HUES48 (cell line): ENCODE measurements at regions not wholly inside any gene's neighbourhood (a gene's known extent, or its start where the extent isn't known, plus 50 kb on each side); places are given as distances from the start of the nearest gene placed in this dataset.

Experiments
- H3K27ac ChIP-seq: one replicate; pipeline ENCODE4 v1.7.0; 2013; ENCODE audit warnings: low read depth, low read length, inconsistent platforms
- H3K27me3 ChIP-seq: 2 replicates; pipeline ENCODE4 v1.6.1; 2013; ENCODE audit warnings: mild to moderate bottlenecking, low read length; ENCODE audit not compliant: control insufficient read depth, insufficient read depth
- H3K36me3 ChIP-seq: 2 replicates; pipeline ENCODE4 v1.6.1; 2013; ENCODE audit warnings: low read length; ENCODE audit not compliant: control insufficient read depth, insufficient read depth
- H3K4me1 ChIP-seq: 2 replicates; pipeline ENCODE4 v1.6.1; 2013; ENCODE audit warnings: mild to moderate bottlenecking, low read length; ENCODE audit not compliant: control insufficient read depth, insufficient read depth
- H3K4me3 ChIP-seq: 2 replicates; pipeline ENCODE4 v1.5.1; 2013; ENCODE audit warnings: mild to moderate bottlenecking, low read depth, low read length
- H3K9ac ChIP-seq: 2 replicates; pipeline ENCODE4 v1.6.1; 2013; ENCODE audit warnings: mild to moderate bottlenecking, low read depth, low read length, moderate library complexity
- H3K9me3 ChIP-seq: 2 replicates; pipeline ENCODE4 v1.6.1; 2013; ENCODE audit warnings: low read length; ENCODE audit not compliant: control insufficient read depth, insufficient read depth

GRCh38 chr15:93719921-93720351, 511.4 kb upstream of the MCTP2 start:
- Histone ChIP-seq H3K4me1 (no peaks in the 10 kb centered on the region), H3K27me3 (no peaks in the 10 kb centered on the region), H3K27ac (no peak overlapping the region)

GRCh38 chr15:93716615-93717231, 514.6 kb upstream of the MCTP2 start:
- Histone ChIP-seq H3K27me3 (no peaks in the 10 kb centered on the region), H3K36me3 (no peaks in the 10 kb centered on the region), H3K9me3 (no peaks in the 10 kb centered on the region), H3K4me3 (no peak overlapping the region), H3K9ac (no peak overlapping the region), H3K27ac (no peak overlapping the region), H3K4me1 (no peaks in the 10 kb centered on the region)

More at GRCh38 chr15:93719921-93720351, 511.4 kb upstream of the MCTP2 start:
- H3K9ac ChIP-seq, result no peak overlapping the region
- H3K4me3 ChIP-seq, result no peak overlapping the region
- no peaks in the 10 kb centered on the region for H3K36me3 ChIP-seq
- H3K9me3 ChIP-seq, result no peaks in the 10 kb centered on the region

DNA sequence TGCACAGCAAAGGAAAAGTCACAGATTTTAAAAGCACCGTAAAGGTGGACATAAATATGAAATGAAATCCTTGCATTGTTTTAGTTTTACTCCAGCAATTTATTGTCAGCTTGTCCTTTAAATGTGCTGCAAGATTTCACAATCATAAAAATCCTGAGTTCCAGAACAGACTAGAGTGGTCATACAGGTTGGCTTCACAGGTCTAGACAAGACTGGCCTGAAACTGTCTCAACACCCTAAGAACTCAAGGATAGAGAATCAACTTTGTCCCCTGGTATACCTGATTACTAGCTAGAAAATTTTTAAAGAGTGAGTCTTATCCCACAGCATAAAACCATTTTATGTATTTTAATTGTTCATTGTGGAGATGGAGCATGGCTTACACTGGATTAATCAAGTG, 521.7 kb upstream of the MCTP2 start:
- Histone ChIP-seq H3K4me1 (no peaks in the 10 kb centered on the region), H3K9me3 (no peaks in the 10 kb centered on the region), H3K4me3 (no peak overlapping the region), H3K27ac (no peak overlapping the region), H3K36me3 (no peaks in the 10 kb centered on the region), H3K9ac (no peak overlapping the region), H3K27me3 (no peaks in the 10 kb centered on the region)

GRCh38 chr15:93708724-93709445, 522.5 kb upstream of the MCTP2 start:
- H3K4me3 ChIP-seq, result no peak overlapping the region
- H3K27ac ChIP-seq, result no peak overlapping the region
- H3K4me1 ChIP-seq, result no peaks in the 10 kb centered on the region
- H3K9ac ChIP-seq, result no peak overlapping the region
- no peaks in the 10 kb centered on the region for H3K27me3 ChIP-seq
- H3K36me3 ChIP-seq, result no peaks in the 10 kb centered on the region
- H3K9me3 ChIP-seq, result no peaks in the 10 kb centered on the region

- no peaks in the 10 kb centered on the region for H3K36me3 ChIP-seq
Measured at GRCh38 chr15:93707751-93708150, 523.6 kb upstream of the MCTP2 start.

DNA sequence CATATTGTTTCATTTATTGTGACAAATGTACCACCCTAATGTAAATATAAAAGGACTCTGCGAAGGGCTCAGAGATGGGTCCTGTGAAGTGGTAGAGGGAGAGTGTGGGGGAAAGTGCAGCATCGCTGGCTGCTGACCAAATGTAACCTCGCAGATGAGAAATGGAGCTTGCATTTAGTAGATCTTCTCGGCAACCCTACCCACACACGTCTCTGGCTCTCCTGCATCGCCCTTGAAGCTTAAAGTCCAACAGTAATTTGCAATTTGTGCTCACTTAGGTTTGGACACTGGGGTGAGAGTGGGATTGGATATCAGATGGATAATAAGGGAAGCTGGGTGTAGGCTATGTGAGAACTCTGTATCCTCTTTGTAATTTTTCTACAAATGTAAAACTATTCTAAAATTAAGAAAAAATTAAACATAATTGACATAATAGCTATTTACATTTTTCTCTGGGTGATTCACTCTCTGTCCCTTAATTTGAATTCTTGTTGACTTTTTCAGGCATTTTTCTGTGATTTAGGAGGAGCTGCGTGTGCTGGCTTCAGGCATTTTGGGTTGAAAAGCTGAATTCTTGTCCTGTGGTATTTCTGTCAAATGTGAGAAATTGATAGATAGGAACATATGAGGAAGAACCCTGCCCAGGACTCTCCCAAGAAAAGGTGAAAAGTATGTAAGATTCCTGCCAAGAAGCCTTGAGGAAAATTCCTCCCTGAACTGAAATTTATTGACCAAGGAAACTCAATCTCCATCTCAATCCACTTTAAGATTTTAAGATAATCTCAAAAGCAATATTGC, 524.7 kb upstream of the MCTP2 start:
- H3K4me1 ChIP-seq, result no peaks in the 10 kb centered on the region
- no peaks in the 10 kb centered on the region for H3K9me3 ChIP-seq
- no peak overlapping the region for H3K27ac ChIP-seq
- no peak overlapping the region for H3K9ac ChIP-seq
- no peaks in the 10 kb centered on the region for H3K27me3 ChIP-seq
- H3K4me3 ChIP-seq, result no peak overlapping the region
- no peaks in the 10 kb centered on the region for H3K36me3 ChIP-seq

More at GRCh38 chr15:93707751-93708150, 523.6 kb upstream of the MCTP2 start:
- Histone ChIP-seq H3K9ac (no peak overlapping the region), H3K4me3 (no peak overlapping the region), H3K4me1 (no peaks in the 10 kb centered on the region), H3K9me3 (no peaks in the 10 kb centered on the region), H3K27ac (no peak overlapping the region), H3K27me3 (no peaks in the 10 kb centered on the region)

DNA sequence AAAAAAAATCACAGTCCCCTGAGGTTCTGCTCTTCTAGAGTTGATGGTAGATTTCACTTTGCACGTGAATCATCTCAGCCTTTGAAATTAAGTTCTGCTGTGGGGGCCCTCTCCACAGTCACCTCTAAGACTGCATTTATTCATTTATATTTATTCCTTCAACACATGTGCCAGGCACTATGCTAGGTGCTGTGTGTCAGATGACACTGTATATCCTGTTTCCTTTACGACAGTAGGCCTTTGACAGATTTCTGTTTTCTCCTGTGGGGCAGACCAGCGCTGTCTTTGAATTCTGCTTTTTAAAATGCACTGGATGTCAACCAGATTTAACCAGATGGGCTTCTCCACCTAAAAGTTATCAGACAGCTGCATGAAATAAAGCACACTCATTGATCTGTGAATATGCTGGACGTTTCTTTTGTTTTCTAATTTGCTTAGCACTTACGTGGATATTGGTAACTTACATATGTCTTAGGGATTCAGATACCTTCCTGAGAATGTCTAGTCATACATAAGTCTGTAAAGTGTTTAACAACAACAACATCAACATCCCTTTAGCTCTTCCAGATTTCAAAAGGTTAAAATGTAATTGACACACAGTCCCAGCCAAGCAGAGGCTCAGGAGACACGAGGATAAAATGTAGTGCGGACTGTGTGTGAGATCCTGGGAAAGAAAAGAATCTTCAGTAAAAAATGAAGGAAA, 525.5 kb upstream of the MCTP2 start:
- Histone ChIP-seq H3K27me3 (no peaks in the 10 kb centered on the region), H3K9me3 (no peaks in the 10 kb centered on the region), H3K36me3 (no peaks in the 10 kb centered on the region), H3K4me3 (no peak overlapping the region), H3K4me1 (no peaks in the 10 kb centered on the region), H3K9ac (no peak overlapping the region), H3K27ac (no peak overlapping the region)

DNA sequence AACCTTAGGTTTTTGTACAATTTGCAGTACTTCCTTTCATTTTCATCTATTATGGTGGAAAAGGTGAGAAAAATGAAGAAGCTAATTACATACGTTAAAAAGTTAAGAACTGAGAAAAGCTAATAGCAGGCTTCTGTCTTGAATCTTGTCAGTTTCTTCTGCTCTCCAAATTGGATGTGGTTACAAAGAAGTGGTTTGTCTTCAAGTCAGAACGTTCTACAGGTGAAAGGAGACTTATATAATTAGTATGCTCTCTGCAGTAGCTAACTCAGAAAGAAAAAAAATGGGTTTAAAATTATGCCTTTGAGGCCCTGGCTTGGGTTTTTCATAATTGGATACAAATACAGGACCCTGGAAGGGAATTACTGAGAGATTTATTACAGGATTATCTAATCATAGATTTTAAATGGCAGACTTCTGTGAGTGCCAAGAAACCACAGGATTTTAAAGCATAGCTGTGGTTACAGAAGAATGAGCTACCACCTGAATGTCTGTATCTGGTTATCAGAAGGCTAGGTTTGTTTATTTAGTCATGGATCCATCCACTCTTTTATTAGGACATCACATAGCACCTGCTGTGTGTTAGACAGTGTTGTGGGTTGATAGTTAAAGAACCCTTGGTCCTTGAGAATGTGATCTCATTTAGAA, 528.1 kb upstream of the MCTP2 start:
- Histone ChIP-seq H3K9me3 (peaks cover 4% of the 10 kb centered on the region), H3K36me3 (no peaks in the 10 kb centered on the region), H3K27ac (no peak overlapping the region), H3K4me3 (no peak overlapping the region), H3K4me1 (no peaks in the 10 kb centered on the region), H3K9ac (no peak overlapping the region), H3K27me3 (no peaks in the 10 kb centered on the region)

- no peaks in the 10 kb centered on the region for H3K27me3 ChIP-seq
Measured at GRCh38 chr15:93700051-93700450, 531.3 kb upstream of the MCTP2 start.

DNA sequence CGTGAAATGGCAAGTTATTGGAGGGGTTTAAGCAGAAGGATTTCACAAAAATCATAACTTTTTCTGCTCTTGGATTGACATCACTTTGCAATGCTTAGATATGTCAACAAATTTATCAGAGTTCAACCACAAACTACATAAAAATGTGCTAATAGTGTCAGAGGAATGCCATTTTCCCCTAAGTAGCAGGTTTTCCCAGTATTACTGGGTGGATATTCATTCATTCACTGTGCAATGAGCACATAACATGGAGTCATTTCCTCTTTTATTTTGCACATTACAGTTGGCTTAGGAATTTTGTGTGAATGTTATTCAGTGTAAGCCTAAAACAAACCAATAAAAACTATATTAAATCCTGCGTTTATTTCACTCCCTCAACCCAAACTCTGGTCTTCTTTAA, 537.3 kb upstream of the MCTP2 start:
- Histone ChIP-seq H3K9ac (no peak overlapping the region), H3K9me3 (peaks cover 20% of the 10 kb centered on the region), H3K4me1 (no peaks in the 10 kb centered on the region), H3K27ac (no peak overlapping the region), H3K36me3 (no peaks in the 10 kb centered on the region), H3K4me3 (no peak overlapping the region), H3K27me3 (no peaks in the 10 kb centered on the region)

More at GRCh38 chr15:93700051-93700450, 531.3 kb upstream of the MCTP2 start:
- H3K36me3 ChIP-seq, result no peaks in the 10 kb centered on the region
- no peak overlapping the region for H3K27ac ChIP-seq
- H3K4me1 ChIP-seq, result no peaks in the 10 kb centered on the region
- H3K4me3 ChIP-seq, result no peak overlapping the region
- peaks cover 20% of the 10 kb centered on the region for H3K9me3 ChIP-seq
- H3K9ac ChIP-seq, result no peak overlapping the region
